Fibroblast of mammary gland (primary cell): ENCODE measurements at regions not wholly inside any gene's neighbourhood (a gene's known extent, or its start where the extent isn't known, plus 50 kb on each side); places are given as distances from the start of the nearest gene placed in this dataset.

Experiments
- DNase-seq: peaks from one replicate; pipeline ENCODE4 v3.0.0-alpha.2; 2010; ENCODE audit warnings: low read depth
- H3K4me3 ChIP-seq: 2 replicates; pipeline ENCODE4 v1.5.1; 2011; ENCODE audit warnings: low read depth, mild to moderate bottlenecking, low read length, moderate library complexity; ENCODE audit not compliant: control insufficient read depth
- CTCF ChIP-seq: conservative IDR thresholded peaks from 2 replicates; pipeline ENCODE4 v1.5.1; 2011; ENCODE audit warnings: low read depth, low read length, inconsistent platforms; ENCODE audit not compliant: control insufficient read depth, insufficient read depth

GRCh38 chr3:124229420-124229819, 237.5 kb upstream of the ROPN1 start:
- no peak for TF ChIP-seq CTCF
- no peak overlapping the region for H3K4me3 ChIP-seq
- DNase-seq = no peak

- no peak overlapping the region for H3K4me3 ChIP-seq
- no peak for TF ChIP-seq CTCF
- no peak for DNase-seq
Measured at GRCh38 chr3:124229836-124230235, 237.9 kb upstream of the ROPN1 start.

- H3K4me3 ChIP-seq = no peak overlapping the region
- no peak for DNase-seq
- no peak for TF ChIP-seq CTCF
Measured at GRCh38 chr3:124230432-124230831, 238.5 kb upstream of the ROPN1 start.

- no peak overlapping the region for H3K4me3 ChIP-seq
- no peak for DNase-seq
- no peak for TF ChIP-seq CTCF
Measured at GRCh38 chr3:124230998-124231397, 239.1 kb upstream of the ROPN1 start.

GRCh38 chr3:124234852-124235252, 242.9 kb upstream of the ROPN1 start:
- H3K4me3 ChIP-seq = no peak overlapping the region
- DNase-seq = no peak
- no peak for TF ChIP-seq CTCF

GRCh38 chr3:124235446-124235845, 243.5 kb upstream of the ROPN1 start:
- TF ChIP-seq CTCF = no peak
- H3K4me3 ChIP-seq = no peak overlapping the region
- no peak for DNase-seq

GRCh38 chr3:124243177-124243859, 251.4 kb upstream of the ROPN1 start:
- TF ChIP-seq CTCF = no peak
- DNase-seq = no peak
- H3K4me3 ChIP-seq = no peak overlapping the region
